Adrenal gland (tissue), 9 donors: ENCODE measurements at regions not wholly inside any gene's neighbourhood (a gene's known extent, or its start where the extent isn't known, plus 50 kb on each side); places are given as distances from the start of the nearest gene placed in this dataset.

ENCODE experiments used
- DNase-seq, 7 donors: peaks; one replicate each; pipeline ENCODE4 v3.0.0-alpha.2; 2019 to 2020
- H3K27ac ChIP-seq, 5 donors: fragments of 200-600 bp; sonication (generic) in 4 of 5; 1 replicate in 3 of 5; 2 replicates in 2 of 5; pipeline versions ENCODE4 v1.5.1 to v1.8.0; 2016 to 2020; ENCODE audit warnings: mild to moderate bottlenecking in 1 of 5
- H3K27me3 ChIP-seq: fragments of 200-600 bp; 2 replicates; pipeline ENCODE4 v1.8.0; 2021
- H3K36me3 ChIP-seq, 2 donors: fragments of 200-600 bp; replicated peaks in 1 of 2; 1 replicate in 1 of 2; 2 replicates in 1 of 2; pipeline versions ENCODE4 v1.5.1 to v1.8.0; 2018 to 2022
- H3K4me1 ChIP-seq, 2 donors: fragments of 200-600 bp; replicated peaks in 1 of 2; 1 replicate in 1 of 2; 2 replicates in 1 of 2; pipeline versions ENCODE4 v1.5.1 to v1.8.0; 2018 to 2021
- H3K4me3 ChIP-seq, 4 donors: fragments of 200-600 bp; sonication (generic) in 3 of 4; one replicate each; pipeline ENCODE4 v1.5.1; 2016 to 2018
- H3K9me3 ChIP-seq, 3 donors: fragments of 200-600 bp; sonication (generic) in 1 of 3; replicated peaks in 1 of 3; 1 replicate in 2 of 3; 2 replicates in 1 of 3; pipeline versions ENCODE4 v1.5.1 to v1.8.0; 2016 to 2021
- POLR2A ChIP-seq, 2 donors: fragments of 450-650 bp; IDR thresholded peaks; one replicate each; pipeline ENCODE4 v1.6.1; 2017; ENCODE audit warnings: antibody characterized with exemption in 2 of 2, mild to moderate bottlenecking in 2 of 2, moderate library complexity in 1 of 2
- WGBS, 4 donors: extraction: QIAGEN DNeasy Blood & Tissue Kit in 2 of 4; methylation state at CpG; one replicate each; pipeline versions ENCODE4 v1.1.5 to v1.1.7; 2013 to 2017; 5-methylcytosine and 5-hydroxymethylcytosine counted together
- intact Hi-C, 2 donors: fragments of 100-400 bp; cut with DNase I; formaldehyde crosslinking; loops; one replicate each; pipeline versions ENCODE4 v1.14.1 to v1.15.0; 2022 to 2023
- TF ChIP-seq, protein P1 (sequence below), 6 experiments: fragments of 450-650 bp in 4 of 6; fragments of 200-600 bp in 2 of 6; sonication (generic) in 1 of 6; IDR thresholded peaks; 1 replicate in 5 of 6; 2 replicates in 1 of 6; pipeline versions ENCODE4 v1.5.1 to v1.8.0; 2016 to 2021; ENCODE audit warnings: antibody characterized with exemption in 6 of 6, mild to moderate bottlenecking in 2 of 6, moderate library complexity in 1 of 6
- donor health status: healthy with polysubstance abuse.
- donor health status: Bipolar disorder and iron deficiency.
- donor health status: DM: yes; HTN: yes; CAD: no.
- donor health status: DM: no; HTN: no; CAD: no.
- donor health status: DM: no; HTN: no; CAD: no.

DNA sequence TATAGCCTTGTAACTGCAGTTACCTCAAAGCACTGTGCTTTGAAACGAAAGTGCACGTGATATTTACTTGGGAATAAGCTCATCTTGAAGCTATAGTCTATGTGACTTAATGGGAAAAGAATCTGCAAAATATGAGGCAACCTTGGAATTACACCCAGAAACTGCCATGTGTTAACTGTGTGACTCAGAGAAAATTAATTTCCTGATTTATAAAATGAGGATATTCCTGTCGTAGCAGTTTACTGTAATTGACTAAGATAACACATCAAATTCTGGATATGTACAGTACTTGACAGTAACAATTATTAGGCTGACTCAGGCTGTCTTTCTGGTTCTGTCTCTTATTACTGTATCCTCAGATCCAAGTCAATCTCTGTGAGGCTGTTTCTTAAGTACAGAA is 1079.9 kb upstream of the ACO1 start:
- intact Hi-C loops: no loop called here
- H3K27ac ChIP-seq: no peak overlapping the region
- no peak for TF ChIP-seq POLR2A (IDR thresholded peaks at IDR 0.05)
- TF ChIP-seq, protein P1, sequence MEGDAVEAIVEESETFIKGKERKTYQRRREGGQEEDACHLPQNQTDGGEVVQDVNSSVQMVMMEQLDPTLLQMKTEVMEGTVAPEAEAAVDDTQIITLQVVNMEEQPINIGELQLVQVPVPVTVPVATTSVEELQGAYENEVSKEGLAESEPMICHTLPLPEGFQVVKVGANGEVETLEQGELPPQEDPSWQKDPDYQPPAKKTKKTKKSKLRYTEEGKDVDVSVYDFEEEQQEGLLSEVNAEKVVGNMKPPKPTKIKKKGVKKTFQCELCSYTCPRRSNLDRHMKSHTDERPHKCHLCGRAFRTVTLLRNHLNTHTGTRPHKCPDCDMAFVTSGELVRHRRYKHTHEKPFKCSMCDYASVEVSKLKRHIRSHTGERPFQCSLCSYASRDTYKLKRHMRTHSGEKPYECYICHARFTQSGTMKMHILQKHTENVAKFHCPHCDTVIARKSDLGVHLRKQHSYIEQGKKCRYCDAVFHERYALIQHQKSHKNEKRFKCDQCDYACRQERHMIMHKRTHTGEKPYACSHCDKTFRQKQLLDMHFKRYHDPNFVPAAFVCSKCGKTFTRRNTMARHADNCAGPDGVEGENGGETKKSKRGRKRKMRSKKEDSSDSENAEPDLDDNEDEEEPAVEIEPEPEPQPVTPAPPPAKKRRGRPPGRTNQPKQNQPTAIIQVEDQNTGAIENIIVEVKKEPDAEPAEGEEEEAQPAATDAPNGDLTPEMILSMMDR (IDR thresholded peaks at IDR 0.05): no peak
- no peak for DNase-seq
- peaks cover 0 to 6% of the 10 kb centered on the region in 2 donors for H3K4me1 ChIP-seq
- H3K27me3 ChIP-seq: no peaks in the 10 kb centered on the region
- no peaks in the 10 kb centered on the region for H3K36me3 ChIP-seq
- no peak overlapping the region for H3K4me3 ChIP-seq
- 9 to 26% (median 20%) methylated on average over 3 of the region's 3 CpGs for WGBS, 4 donors
- H3K9me3 ChIP-seq: no peaks in the 10 kb centered on the region

DNA sequence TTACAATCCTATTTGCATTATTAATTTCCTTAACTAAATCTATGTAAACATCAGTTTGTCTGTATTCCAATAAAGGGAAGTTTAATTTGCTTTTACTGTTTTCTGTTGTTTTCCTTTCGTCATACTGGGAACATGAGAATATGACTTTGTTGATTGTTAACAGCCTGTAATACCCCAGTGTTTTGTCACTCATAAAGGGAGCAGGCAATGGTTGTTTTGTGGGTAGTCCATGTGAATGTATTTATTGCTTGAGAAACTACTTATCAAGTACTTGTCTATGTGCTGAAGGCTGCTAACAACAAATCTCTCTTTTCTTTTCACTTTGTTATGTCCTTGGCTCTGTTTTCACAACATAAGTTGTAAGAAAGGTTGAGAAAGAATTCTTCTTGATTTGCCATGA is 1070.2 kb upstream of the ACO1 start:
- H3K9me3 ChIP-seq: peaks cover 0 to 4% (median 0%) of the 10 kb centered on the region in 3 donors
- no peaks in the 10 kb centered on the region for H3K4me1 ChIP-seq
- no peak overlapping the region for H3K4me3 ChIP-seq
- H3K27me3 ChIP-seq: no peaks in the 10 kb centered on the region
- intact Hi-C loops: no loop called here
- WGBS, 4 donors: 47 to 67% (median 64%) methylated on average over 1 of the region's 1 CpG
- no peaks in the 10 kb centered on the region for H3K36me3 ChIP-seq
- H3K27ac ChIP-seq: no peak overlapping the region
- no peak for DNase-seq
- TF ChIP-seq POLR2A (IDR thresholded peaks at IDR 0.05): no peak
- TF ChIP-seq, protein P1 (IDR thresholded peaks at IDR 0.05): no peak

DNA sequence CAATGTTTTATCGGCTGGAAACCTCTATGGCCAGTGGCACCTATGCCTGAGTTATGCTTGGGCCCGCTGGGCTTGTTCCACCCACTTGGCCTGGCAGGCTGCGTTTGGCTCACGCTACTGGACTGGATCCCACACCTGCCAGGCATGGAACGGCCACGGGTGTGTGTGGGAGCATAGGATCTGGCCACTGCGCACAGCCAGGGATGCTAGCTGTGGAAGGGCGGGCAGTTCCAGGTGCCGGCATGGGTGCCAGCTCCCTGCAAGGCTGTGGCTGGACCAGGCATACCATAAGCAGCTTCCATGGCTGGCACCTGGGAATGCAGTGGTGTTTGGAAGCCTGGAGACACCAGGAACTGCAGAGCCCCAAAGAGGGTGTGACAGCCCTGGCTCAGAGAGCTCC is 1063.9 kb upstream of the ACO1 start:
- Histone ChIP-seq H3K4me1 (no peaks in the 10 kb centered on the region), H3K27me3 (no peaks in the 10 kb centered on the region), H3K36me3 (no peaks in the 10 kb centered on the region), H3K27ac (no peak overlapping the region), H3K4me3 (no peak overlapping the region), H3K9me3 (peaks cover 0 to 4% (median 0%) of the 10 kb centered on the region in 3 donors)
- no peak for DNase-seq
- no peak for TF ChIP-seq POLR2A (IDR thresholded peaks at IDR 0.05)
- TF ChIP-seq, protein P1 (IDR thresholded peaks at IDR 0.05): no peak
- intact Hi-C loops: no loop called here
- WGBS, 4 donors: 90 to 97% (median 93%) methylated on average over 3 to 9 of the region's 9 CpGs

DNA sequence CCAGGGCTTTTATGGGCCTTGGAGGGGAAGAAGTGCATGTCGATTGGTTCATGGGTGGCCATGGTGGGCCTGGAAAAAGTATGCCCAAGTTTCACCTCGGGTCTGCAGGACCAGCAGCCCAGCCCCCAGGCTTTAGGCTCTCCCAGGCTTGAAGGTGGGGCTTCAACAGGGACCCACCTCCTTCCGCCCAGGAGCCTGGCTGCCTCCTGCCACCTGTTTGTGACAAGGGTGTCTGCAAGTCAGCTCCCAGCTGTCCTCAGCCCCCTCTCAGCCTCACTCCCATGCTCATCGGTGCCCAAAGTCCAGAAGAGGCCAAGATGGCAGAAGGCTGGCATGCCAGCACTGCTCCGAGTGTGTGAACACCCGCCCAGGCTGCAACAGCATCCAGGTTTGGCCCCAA is 1063.2 kb upstream of the ACO1 start:
- intact Hi-C loops: no loop called here
- no peak for TF ChIP-seq POLR2A (IDR thresholded peaks at IDR 0.05)
- TF ChIP-seq, protein P1 (IDR thresholded peaks at IDR 0.05): no peak
- no peaks in the 10 kb centered on the region for H3K36me3 ChIP-seq
- peaks cover 0 to 4% (median 0%) of the 10 kb centered on the region in 3 donors for H3K9me3 ChIP-seq
- DNase-seq: no peak
- H3K27ac ChIP-seq: no peak overlapping the region
- H3K27me3 ChIP-seq: no peaks in the 10 kb centered on the region
- H3K4me1 ChIP-seq: no peaks in the 10 kb centered on the region
- no peak overlapping the region for H3K4me3 ChIP-seq
- 71 to 92% (median 79%) methylated on average over 2 to 6 of the region's 6 CpGs for WGBS, 4 donors
